RWPE2 (cell line): ENCODE measurements at regions not wholly inside any gene's neighbourhood (a gene's known extent, or its start where the extent isn't known, plus 50 kb on each side); places are given as distances from the start of the nearest gene placed in this dataset.

Source experiments
- ATAC-seq: fragments of 200-7000 bp; cut with Tn5 transposase; 3 replicates; pipeline ENCODE4 v1.9.1; 2021; ENCODE audit warnings: low read depth
- DNase-seq: peaks from one replicate; pipeline ENCODE4 v3.0.0-alpha.2; 2020; ENCODE audit warnings: low spot score
- H3K27ac ChIP-seq: fragments of 450-650 bp; 2 replicates; pipeline ENCODE4 v1.5.1; 2017; ENCODE audit warnings: mild to moderate bottlenecking; ENCODE audit not compliant: poor library complexity, severe bottlenecking
- H3K27me3 ChIP-seq: fragments of 250-450 bp; sonication (Bioruptor Pico); 2 replicates; pipeline ENCODE4 v1.5.1; 2021; ENCODE audit warnings: mild to moderate bottlenecking, moderate library complexity; ENCODE audit not compliant: insufficient read depth, poor library complexity, severe bottlenecking
- H3K36me3 ChIP-seq: fragments of 250-450 bp; sonication (Bioruptor Pico); 2 replicates; pipeline ENCODE4 v1.5.1; 2020; ENCODE audit warnings: low read depth, mild to moderate bottlenecking, moderate library complexity
- H3K4me1 ChIP-seq: fragments of 250-450 bp; sonication (Bioruptor Pico); 2 replicates; pipeline ENCODE4 v1.5.1; 2021; ENCODE audit warnings: mild to moderate bottlenecking, moderate library complexity; ENCODE audit not compliant: insufficient read depth, poor library complexity, severe bottlenecking
- H3K4me3 ChIP-seq: fragments of 250-450 bp; sonication (Bioruptor Pico); 2 replicates; pipeline ENCODE4 v1.5.1; 2021; ENCODE audit warnings: mild to moderate bottlenecking, moderate library complexity; ENCODE audit not compliant: severe bottlenecking
- H3K9me3 ChIP-seq: fragments of 250-450 bp; sonication (Bioruptor Pico); 2 replicates; pipeline ENCODE4 v1.5.1; 2021; ENCODE audit warnings: mild to moderate bottlenecking, moderate library complexity; ENCODE audit not compliant: severe bottlenecking
- CTCF ChIP-seq: fragments of 450-650 bp; IDR thresholded peaks from one replicate; pipeline ENCODE4 v1.5.1; 2017; ENCODE audit warnings: mild to moderate bottlenecking, moderate library complexity; ENCODE audit not compliant: poor library complexity, severe bottlenecking

GRCh38 chr12:13744561-13744960, 236.8 kb downstream of the GRIN2B start:
- DNase-seq: no peak
- Histone ChIP-seq H3K36me3 (no peaks in the 10 kb centered on the region), H3K9me3 (no peaks in the 10 kb centered on the region), H3K4me1 (no peaks in the 10 kb centered on the region), H3K27me3 (no peaks in the 10 kb centered on the region), H3K27ac (no peak overlapping the region), H3K4me3 (no peak overlapping the region)
- ATAC-seq: no peak
- TF ChIP-seq CTCF: no peak

GRCh38 chr12:13740149-13740545, 241.3 kb downstream of the GRIN2B start:
- no peak for DNase-seq
- ATAC-seq: no peak
- no peak for TF ChIP-seq CTCF

GRCh38 chr12:13735734-13736133, 245.7 kb downstream of the GRIN2B start:
- H3K27ac ChIP-seq: no peak overlapping the region
- H3K36me3 ChIP-seq: no peaks in the 10 kb centered on the region
- H3K4me3 ChIP-seq: no peak overlapping the region
- ATAC-seq (no peak), DNase-seq (no peak)
- no peaks in the 10 kb centered on the region for H3K27me3 ChIP-seq
- H3K9me3 ChIP-seq: no peaks in the 10 kb centered on the region
- H3K4me1 ChIP-seq: no peaks in the 10 kb centered on the region
- no peak for TF ChIP-seq CTCF

More at GRCh38 chr12:13740149-13740545, 241.3 kb downstream of the GRIN2B start:
- no peak overlapping the region for H3K27ac ChIP-seq
- H3K36me3 ChIP-seq: no peaks in the 10 kb centered on the region
- H3K27me3 ChIP-seq: no peaks in the 10 kb centered on the region
- H3K4me1 ChIP-seq: no peaks in the 10 kb centered on the region
- no peaks in the 10 kb centered on the region for H3K9me3 ChIP-seq
- no peak overlapping the region for H3K4me3 ChIP-seq

- H3K36me3 ChIP-seq: no peaks in the 10 kb centered on the region
These were observed 246.7 kb downstream of the GRIN2B start for GRCh38 chr12:13734584-13735152.

More at GRCh38 chr12:13734584-13735152, 246.7 kb downstream of the GRIN2B start:
- ATAC-seq: no peak
- no peak for DNase-seq
- no peaks in the 10 kb centered on the region for H3K4me1 ChIP-seq
- no peaks in the 10 kb centered on the region for H3K27me3 ChIP-seq
- H3K4me3 ChIP-seq: no peak overlapping the region
- no peaks in the 10 kb centered on the region for H3K9me3 ChIP-seq
- H3K27ac ChIP-seq: no peak overlapping the region
- TF ChIP-seq CTCF: no peak
